CD4-positive, alpha-beta T cell treated with Interleukin-4 for 1 hour (primary cell): ENCODE measurements at regions not wholly inside any gene's neighbourhood (a gene's known extent, or its start where the extent isn't known, plus 50 kb on each side); places are given as distances from the start of the nearest gene placed in this dataset.

ENCODE experiments used
- DNase-seq, 2 donors: peaks; one replicate each; pipeline ENCODE4 v3.0.0-alpha.2; 2020 to 2022

- DNase-seq: no peak
These were observed 50.0 kb upstream of the TRPM1 start for GRCh38 chr15:31151301-31152233.

DNA sequence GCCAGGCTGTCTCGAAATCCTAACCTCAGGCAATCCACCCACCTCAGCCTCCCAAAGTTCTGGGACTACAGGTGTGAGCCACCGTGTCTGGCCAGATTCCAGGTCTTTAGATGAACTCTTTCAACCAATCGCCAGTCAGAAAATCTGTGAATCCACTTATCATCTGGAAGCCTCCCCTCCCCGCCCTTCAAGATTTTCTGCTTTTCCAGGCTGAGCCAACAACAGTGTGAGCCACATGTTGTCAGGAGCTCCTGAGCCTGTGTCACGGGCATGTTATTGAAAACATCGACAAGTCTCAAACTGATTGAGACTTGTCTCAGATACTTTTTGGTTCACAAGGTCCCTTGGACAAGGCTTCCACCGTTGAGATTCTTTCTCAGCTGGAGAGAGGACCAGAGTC is 52.0 kb upstream of the TRPM1 start:
- DNase-seq: no peak

- no peak for DNase-seq
These were observed 53.6 kb upstream of the TRPM1 start for GRCh38 chr15:31155151-31155550.

- no peak for DNase-seq
These were observed 54.7 kb upstream of the TRPM1 start for GRCh38 chr15:31156226-31156625.

GRCh38 chr15:31156808-31157207 is 55.3 kb upstream of the TRPM1 start:
- DNase-seq: no peak

GRCh38 chr15:31157644-31158069 is 56.1 kb upstream of the TRPM1 start:
- DNase-seq: no peak

GRCh38 chr15:31158858-31159569 is 57.5 kb upstream of the TRPM1 start:
- DNase-seq: no peak

- no peak for DNase-seq
These were observed 58.3 kb upstream of the TRPM1 start for GRCh38 chr15:31159837-31160236.

- no peak for DNase-seq
These were observed 58.8 kb upstream of the TRPM1 start for GRCh38 chr15:31160297-31160696.

DNA sequence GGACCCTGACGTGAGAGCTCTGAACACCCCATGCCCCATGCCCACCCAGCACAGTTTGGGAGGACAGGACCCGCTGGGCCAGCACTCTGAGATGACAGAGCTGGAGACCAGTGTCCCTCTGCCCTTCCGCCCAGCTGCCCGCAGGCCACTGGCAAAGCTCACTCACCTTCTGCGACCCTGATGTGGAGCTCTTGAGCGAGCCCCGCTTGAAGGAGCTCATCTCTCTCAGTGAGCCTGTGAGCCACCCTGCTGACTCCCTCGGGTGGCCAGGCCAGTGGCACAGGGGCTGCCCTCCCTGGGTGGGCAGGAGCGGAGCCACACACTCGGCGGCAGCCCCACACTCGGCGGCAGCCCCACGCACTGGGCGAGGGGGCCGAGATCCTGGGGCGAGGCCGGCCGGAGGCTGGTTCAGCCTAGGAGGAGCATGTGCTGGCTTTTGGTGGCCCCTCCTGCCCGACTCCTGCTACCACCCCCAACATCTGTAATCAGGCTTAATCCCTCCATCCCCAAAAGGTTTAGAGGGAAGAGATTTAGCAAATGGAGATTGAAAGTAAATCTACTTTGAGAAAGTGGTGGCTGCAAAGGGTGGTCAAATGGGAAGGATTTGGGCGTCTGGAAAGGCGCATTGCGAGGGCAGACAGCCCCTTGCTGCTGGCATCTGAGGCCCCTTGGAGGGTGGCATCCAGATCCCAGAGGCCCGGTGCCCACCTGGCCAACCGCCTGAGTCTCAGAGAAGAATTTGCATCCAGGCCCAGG is 59.4 kb upstream of the TRPM1 start:
- DNase-seq: no peak

DNA sequence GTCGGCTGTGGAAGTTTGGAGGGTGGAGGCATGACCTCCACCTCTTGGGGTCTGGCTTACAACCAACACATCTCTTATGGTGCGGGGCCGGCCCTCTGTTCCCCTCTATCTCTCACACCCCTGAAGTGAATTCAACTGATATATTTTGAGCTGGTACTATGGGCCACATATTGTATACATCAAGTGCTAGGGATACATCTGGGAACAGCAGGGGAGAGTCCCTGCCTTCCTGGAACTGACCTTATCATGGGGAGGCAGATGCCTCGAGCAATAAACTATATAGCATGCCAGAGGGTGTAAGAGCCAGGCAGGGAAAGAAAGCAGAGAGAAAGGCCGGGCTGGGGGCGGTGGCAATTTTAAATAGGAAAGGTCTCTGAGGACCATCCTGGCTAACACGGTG is 60.4 kb upstream of the TRPM1 start:
- DNase-seq: no peak

DNA sequence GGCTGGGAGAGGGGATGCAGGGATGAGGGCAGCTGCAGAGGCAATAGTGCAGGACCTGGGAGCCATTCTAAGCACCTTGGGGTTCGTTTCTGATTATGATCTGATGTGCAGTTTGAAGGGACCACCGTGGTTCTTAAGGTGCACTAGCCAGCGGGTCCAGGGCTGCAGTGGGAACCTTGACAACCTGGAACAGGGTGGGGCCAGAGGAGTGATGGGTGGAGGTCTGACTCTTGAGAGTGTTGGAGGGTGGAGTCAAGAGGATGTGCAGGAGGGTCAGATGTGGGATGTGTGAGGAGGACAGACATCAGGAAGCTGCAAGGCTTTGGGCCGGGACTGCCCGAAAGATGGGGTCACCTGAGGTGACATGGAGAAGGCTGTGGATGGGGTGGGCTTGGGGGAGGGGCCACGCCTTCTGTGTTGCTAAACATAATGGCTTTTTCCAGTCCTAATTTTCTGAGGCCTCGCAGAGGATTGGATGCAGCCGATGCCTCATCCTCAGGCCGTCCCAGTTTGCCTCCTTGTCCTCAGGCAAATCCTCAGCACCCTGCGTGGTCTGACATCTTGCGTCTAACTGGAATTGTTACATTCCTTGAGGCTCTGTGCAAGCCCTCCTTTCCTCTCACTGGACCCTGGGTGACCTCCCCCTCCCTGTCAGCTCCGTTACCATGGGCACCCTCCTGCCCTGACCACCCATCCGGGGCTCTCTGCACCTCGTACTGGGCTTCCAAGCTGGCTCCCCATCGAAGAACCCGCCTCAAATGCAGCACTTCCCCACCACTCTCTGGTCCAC is 61.4 kb upstream of the TRPM1 start:
- DNase-seq: no peak

GRCh38 chr15:31163769-31164572 is 62.4 kb upstream of the TRPM1 start:
- no peak for DNase-seq

DNA sequence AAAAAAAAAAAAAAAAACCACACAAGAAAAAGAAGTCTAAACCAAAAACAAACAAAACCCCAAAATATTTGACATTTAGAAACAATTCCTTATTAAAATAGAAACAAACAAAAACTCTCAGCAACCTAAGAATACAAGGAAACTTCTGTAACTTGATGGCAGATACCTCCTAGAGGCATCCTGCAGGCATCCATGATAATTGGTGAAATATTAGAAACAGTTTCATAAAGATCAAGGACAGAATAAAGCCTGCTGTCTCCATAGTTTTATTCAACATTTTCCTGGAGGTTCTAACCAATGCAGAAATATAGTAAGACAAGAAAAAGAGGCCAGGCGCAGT is 63.0 kb upstream of the TRPM1 start:
- DNase-seq: no peak

DNA sequence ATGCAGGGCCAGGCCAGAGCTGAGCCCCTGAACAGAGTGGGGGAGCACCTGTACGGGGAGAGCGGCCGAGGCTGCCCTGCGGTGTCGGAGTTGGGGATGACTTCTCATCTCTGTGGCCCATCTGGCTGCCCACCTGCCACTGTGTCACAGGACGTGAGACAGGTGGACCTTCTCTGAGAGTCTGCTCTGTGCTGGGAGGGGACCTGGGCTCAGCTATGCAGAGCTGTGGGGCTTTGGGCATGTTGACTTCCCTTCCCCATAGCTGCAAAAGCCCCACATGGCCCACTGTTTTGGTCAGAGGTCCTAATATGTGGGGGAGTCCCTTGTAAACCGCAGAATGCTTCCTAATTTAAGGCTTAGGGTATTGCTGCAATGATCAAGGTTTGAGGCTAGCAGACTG is 68.0 kb upstream of the TRPM1 start:
- no peak for DNase-seq

- no peak for DNase-seq
These were observed 70.2 kb upstream of the TRPM1 start for GRCh38 chr15:31171731-31172130.

DNA sequence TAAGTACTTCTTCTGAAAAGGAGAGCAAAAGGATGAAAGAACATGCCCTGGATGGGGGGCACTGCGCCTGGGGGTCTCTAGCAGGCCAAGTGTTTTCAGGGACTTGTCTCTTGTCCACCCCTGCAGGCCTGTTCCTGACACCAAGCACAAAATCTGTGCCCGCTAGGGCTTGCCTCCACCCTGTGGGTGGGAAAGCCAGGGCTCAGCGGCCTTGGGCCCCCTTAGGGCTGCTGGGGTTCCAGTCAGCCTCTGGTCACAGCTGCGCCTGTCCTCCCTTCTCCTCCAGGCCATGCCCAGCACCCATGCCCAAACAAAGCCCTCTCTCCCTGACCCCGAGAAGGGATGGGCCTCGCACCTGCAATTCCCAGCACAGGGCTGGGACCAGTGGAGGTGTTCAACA is 71.1 kb upstream of the TRPM1 start:
- no peak for DNase-seq

GRCh38 chr15:31173790-31174450 is 72.4 kb upstream of the TRPM1 start:
- no peak for DNase-seq

DNA sequence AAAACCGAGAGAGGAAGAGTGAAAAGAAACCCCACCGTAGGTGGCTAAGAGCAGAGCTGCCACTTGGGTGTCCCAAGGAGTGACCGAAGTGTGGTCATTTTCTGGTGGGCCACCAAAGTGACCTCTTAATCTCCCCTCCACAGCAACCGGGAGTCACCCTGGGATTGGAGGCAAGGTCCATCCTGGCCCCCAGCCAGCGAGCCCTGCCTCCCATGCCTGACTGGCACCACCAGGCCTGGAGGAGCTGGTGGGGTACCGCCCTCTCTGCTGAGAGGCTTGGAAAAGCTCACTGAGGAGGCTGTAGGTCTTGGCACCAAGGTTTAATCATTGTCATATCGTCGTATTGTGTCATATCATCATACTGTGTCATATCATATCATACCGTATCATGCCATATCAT is 74.0 kb upstream of the TRPM1 start:
- DNase-seq: no peak

DNA sequence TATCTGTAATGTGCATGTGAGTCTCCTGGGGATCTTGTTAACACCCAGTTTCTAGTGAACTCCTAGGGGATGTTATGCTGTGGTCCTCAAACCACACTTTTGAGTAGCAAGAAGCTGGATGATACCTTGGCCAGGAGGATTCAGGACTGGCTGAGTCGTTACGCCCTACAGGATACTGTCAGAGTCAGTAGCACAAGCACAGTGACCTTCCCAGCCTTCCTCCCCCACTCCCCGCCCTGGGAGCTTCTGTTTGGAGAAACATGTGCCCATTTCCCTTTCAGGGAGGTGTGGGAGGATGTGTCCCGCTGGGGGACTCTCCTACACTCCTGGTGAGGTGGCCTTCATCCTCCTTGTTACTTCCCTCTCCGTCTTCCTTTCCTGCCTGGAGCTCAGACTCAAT is 76.4 kb upstream of the TRPM1 start:
- DNase-seq: no peak

GRCh38 chr15:31178705-31179104 is 77.2 kb upstream of the TRPM1 start:
- DNase-seq: no peak
